ENCODE measurements at regions not wholly inside any gene's neighbourhood (a gene's known extent, or its start where the extent isn't known, plus 50 kb on each side); places are given as distances from the start of the nearest gene placed in this dataset.

DNA sequence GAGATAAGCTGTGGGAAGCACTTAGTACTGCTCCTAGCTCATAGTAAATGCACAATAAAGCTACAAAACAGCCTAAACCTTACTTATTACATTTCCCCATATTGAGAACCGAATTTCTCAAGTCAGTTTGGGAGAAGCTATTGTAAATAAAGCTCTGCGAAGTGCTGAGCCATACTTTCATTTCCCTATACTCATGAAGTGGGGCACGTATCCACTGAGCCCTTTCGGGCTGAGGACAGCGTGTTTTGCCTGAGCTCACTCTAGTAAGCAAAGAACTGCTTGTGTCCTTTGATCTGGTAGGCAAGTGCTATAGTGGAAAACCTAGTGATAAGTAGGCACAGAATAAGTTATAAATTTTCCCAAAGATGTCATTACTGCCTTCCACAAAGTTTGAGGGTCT, 165.0 kb downstream of the RSL24D1 start:
- DNase-seq (ENCODE audit: extremely low read depth, low read depth): no peak

DNA sequence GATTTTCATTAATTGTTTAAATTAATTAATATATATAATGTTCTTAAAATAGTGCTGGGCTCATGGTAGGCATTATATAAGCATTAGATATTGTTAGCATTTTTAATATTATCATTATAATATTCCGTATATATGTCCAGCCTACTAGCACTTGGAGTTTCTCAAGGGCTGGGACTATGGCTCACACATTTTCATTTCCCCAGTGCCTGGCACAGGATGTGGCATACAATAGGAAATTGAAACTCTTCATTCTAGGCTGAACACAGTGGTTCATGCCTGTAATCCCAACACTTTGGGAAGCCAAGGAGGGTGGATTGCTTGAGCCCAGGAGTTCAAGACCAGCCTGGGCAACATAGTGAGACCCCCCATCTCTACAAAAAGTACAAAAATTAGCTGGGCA, 170.4 kb downstream of the RSL24D1 start:
- no peak for DNase-seq (ENCODE audit: extremely low read depth, low read depth)

DNA sequence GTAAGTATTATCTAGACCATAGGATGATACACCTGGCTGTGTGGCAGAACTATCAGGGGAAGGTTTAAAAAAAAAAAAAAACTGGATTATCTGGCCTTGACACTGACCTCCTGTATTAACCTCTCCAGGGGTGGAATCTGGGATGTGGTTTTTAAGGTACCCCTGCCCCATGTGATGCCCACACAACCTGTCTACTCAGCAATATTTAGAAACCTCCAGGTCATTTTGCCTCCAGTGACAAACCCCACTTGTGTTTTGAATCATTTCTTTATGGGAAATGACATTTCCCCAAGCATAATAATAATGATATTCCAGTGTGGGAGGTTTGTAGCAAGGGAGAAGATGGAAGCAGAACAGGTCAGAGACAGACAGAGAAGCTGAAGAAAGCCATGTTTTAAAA, 179.1 kb downstream of the RSL24D1 start:
- DNase-seq (ENCODE audit: extremely low read depth, low read depth): no peak

DNA sequence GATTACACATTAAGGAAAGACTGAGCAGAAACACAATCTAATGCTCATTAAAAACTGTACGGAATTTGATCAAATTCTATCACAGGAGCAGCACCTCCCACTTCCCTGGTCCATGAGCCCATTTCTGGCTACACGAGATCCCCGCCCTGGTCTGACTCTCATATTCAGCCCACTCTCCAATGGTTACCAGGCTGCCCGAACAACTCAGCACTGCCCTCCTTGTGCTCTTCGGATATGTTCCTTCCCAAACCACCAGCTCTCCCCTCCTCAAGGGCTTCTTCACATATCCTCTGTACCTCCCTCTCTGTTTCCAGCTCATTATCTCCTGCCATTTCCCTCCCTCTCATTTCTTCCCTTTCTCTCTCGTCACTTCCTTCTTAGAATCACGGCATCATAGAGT, 180.5 kb downstream of the RSL24D1 start:
- no peak for DNase-seq (ENCODE audit: extremely low read depth, low read depth)

GRCh38 chr15:55015093-55015445, 181.7 kb downstream of the RSL24D1 start:
- no peak for DNase-seq (ENCODE audit: extremely low read depth, low read depth)

GRCh38 chr15:55014391-55015092, 182.2 kb downstream of the RSL24D1 start:
- no peak for DNase-seq (ENCODE audit: extremely low read depth, low read depth)

GRCh38 chr15:55008421-55008820, 188.3 kb downstream of the RSL24D1 start:
- DNase-seq (ENCODE audit: extremely low read depth, low read depth): no peak

- no peak for DNase-seq (ENCODE audit: extremely low read depth, low read depth)
Measured at GRCh38 chr15:55007561-55007960, 189.2 kb downstream of the RSL24D1 start.

DNA sequence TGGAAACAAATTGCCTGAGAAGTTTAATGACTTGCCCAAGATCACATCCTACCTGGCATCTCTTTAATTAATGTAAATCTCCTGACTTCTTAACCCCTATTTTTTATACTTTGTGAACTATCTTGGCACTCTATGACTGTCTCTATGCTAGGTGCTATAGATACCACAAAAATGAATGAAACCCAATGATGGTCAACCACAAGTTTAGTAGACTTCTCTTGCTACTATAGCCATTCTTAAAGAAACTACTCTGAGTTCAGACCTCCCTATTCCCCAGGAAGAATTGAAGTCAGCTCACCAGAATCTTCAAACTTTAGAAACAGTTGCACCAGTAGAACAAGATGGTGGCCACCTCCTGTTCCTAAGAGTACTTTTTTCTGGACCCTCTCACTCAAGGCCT, 191.1 kb downstream of the RSL24D1 start:
- DNase-seq (ENCODE audit: extremely low read depth, low read depth): no peak

GRCh38 chr15:55003965-55004873, 192.5 kb downstream of the RSL24D1 start:
- peak; percentile 9 for DNase-seq (ENCODE audit: extremely low read depth, low read depth)

- no peak for DNase-seq (ENCODE audit: extremely low read depth, low read depth)
Measured at GRCh38 chr15:54998661-54999060, 198.1 kb downstream of the RSL24D1 start.

GRCh38 chr15:54990793-54991192, 205.9 kb downstream of the RSL24D1 start:
- no peak for DNase-seq (ENCODE audit: extremely low read depth, low read depth)

- DNase-seq (ENCODE audit: extremely low read depth, low read depth): no peak
Measured at GRCh38 chr15:54987881-54988280, 208.9 kb downstream of the RSL24D1 start.

- no peak for DNase-seq (ENCODE audit: extremely low read depth, low read depth)
Measured at GRCh38 chr15:54979964-54980363, 216.8 kb downstream of the RSL24D1 start.

GRCh38 chr15:54962637-54963036, 234.1 kb downstream of the RSL24D1 start:
- no peak for DNase-seq (ENCODE audit: extremely low read depth, low read depth)

DNA sequence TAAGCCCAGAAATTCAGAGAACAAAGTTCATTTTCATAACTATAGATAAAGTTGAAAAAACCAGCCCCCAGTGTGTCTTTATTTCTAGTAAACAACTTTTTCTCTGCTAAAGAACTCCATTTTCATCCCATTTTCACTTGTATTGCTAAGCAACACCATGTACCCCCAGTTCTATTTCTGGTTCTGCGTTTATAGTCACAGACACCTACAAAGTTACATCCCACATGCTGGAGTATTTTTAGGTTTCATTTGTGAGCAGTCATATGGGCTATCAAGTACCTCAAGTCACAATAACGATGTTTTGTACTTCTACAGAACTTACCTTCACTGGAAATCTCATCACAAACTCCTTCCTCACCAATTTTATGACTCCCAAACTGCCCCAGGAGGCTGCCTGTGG, 236.5 kb downstream of the RSL24D1 start:
- DNase-seq (ENCODE audit: extremely low read depth, low read depth): no peak

DNA sequence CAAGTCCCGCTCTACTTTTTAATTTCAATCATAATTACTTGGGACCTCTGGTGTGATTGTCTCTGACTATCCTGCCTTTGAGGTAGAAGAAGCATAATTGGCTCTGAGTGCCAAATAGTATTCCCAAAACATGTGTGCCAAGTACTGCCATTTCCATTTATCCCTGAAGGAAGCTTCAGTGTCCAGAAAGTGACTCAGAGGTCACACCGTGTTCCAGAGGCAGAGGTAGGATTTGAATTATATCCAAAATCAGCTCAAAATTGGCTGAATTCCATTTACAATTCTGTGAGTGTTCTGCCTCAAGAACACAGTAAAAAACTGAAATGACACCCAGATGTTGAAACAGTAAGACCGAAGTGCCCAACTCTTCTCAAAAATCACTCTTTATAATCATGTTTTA, 255.3 kb downstream of the RSL24D1 start:
- no peak for DNase-seq (ENCODE audit: extremely low read depth, low read depth)

- no peak for DNase-seq (ENCODE audit: extremely low read depth, low read depth)
Measured at GRCh38 chr15:54917312-54917711, 279.4 kb downstream of the RSL24D1 start.

GRCh38 chr15:54915380-54915779, 281.4 kb downstream of the RSL24D1 start:
- no peak for DNase-seq (ENCODE audit: extremely low read depth, low read depth)

GRCh38 chr15:54884312-54884711, 312.4 kb downstream of the RSL24D1 start:
- no peak for DNase-seq (ENCODE audit: extremely low read depth, low read depth)

DNA sequence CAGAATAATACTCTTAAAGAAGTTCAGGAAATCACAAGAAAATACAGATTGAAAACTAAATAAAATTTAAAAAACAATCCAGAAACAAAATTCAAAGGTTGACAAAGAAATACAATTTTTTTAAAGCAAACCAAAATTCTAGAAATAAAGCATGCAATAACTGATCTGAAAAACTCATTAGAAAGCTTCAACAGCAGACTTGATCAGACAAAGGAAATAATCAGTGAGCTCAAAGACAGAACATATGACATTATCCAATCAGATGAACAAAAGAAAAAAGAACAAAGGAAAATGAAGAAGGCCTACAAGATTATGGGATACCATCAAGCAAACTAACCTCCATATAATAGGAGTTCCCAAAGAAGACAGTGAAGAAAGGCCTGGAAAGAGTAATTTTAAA, 336.8 kb downstream of the RSL24D1 start:
- DNase-seq (ENCODE audit: extremely low read depth, low read depth): no peak

DNA sequence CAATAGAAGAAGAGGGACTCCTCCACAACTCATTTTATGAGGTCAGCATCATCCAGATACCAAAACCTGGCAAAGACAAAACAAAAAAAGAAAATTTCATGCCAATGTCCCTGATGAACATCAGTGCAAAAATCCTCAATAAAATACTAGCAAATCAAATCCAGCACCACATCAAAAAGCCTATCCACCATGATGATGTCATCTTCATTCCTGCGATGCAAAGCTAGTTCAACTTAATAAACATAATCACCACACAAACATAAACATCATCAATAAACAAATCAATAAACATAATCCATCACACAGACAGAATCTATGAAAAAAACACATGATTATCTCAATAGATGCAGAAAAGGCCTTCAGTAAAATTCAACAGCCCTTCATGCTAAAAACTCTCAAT, 342.1 kb downstream of the RSL24D1 start:
- no peak for DNase-seq (ENCODE audit: extremely low read depth, low read depth)

All from NCI-H460 (cell line).